Lower leg skin (tissue), 3 donors: ENCODE measurements at regions not wholly inside any gene's neighbourhood (a gene's known extent, or its start where the extent isn't known, plus 50 kb on each side); places are given as distances from the start of the nearest gene placed in this dataset.

Source experiments
- CTCF ChIP-seq, 3 donors: fragments of 450-650 bp; IDR thresholded peaks; one replicate each; pipeline ENCODE4 v1.5.1; 2016; ENCODE audit warnings: antibody characterized with exemption in 3 of 3, mild to moderate bottlenecking in 3 of 3, moderate library complexity in 2 of 3
- POLR2A ChIP-seq, 2 donors: fragments of 450-650 bp; IDR thresholded peaks; one replicate each; pipeline ENCODE4 v1.6.1; 2016 to 2017; ENCODE audit warnings: antibody characterized with exemption in 2 of 2, mild to moderate bottlenecking in 1 of 2, moderate library complexity in 1 of 2

- no peak for TF ChIP-seq CTCF (IDR thresholded peaks at IDR 0.05)
- TF ChIP-seq POLR2A (IDR thresholded peaks at IDR 0.05) = no peak
Measured at GRCh38 chr21:21851657-21852056, 853.4 kb downstream of the NCAM2 start.
